Stimulated activated CD4-positive, alpha-beta T cell treated with anti-CD3 and anti-CD28 coated beads, Interleukin-12 subunit alpha, Interleukin-12 subunit beta, amount 100 ng/mL, for 4 hours (primary cell): ENCODE measurements at regions not wholly inside any gene's neighbourhood (a gene's known extent, or its start where the extent isn't known, plus 50 kb on each side); places are given as distances from the start of the nearest gene placed in this dataset.

Experiments
- DNase-seq: peaks from one replicate; pipeline ENCODE4 v3.0.0-alpha.2; 2020

DNA sequence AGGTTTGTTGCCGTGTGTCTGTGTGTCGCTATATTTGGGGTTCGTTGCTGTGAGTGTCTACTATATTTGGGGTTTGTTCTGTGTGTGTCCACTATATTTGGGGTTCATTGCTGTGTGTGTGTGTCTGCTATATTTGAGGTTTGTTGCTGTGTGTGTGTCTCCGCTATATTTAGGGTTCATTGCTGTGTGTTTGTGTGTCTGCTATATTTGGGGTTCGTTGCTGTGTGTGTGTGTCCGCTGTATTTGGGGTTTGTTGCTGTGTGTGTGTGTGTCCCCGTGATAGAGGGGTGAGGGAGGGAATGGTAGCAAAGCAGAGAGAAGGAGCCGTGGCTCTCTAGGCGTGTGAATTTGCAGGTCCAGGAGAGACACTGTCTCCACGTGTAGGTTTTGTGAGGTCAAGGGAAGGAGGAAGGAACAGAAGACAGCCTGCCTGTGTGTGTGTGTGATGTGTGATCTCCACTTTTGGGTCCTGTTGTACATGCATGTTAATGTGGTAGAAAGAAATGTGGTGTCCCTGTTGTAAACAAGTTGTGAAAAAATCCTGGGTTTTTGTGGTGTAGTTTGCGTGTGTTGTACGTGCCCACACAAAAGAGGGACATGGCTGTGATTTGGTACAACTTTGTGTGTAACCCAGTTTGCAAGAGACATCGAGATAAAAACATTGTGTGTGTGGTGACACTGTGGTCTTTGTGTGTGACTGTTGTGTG, 56.3 kb upstream of the ECE1 start:
- DNase-seq, result no peak

DNA sequence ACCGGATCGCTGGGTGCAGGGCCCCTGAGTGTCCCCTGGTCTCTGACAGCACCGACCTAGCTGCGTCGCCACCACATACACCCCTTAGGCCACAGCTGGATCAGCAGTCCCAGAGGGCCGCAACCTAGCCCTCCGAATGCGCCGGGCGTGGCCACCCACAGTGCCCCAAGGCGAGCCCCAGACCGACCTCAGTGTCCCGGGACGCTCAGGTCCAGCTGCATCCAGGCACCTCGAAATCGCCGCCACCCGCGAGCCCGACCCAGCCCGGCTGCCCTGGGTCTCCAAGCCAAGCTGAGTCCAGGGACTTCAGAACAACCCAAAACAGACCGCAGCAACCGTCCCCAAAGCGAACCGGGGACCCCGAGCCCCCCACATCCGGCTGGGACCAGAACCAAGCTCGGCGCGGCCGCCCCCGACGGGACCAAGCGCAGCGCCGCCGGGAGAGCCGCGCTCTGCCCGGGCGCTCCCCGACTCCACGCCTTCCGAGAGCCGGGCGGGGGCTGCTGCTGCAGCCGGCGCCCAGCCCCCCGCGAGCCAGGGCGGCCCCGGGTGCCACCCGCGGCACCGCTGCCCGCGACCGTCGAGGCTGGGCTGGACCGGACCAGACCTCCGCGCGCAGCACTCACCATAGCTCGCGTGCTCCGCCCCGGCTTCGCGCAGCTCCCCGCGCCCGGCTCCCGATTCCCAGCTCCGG, 54.6 kb upstream of the ECE1 start:
- no peak for DNase-seq

DNA sequence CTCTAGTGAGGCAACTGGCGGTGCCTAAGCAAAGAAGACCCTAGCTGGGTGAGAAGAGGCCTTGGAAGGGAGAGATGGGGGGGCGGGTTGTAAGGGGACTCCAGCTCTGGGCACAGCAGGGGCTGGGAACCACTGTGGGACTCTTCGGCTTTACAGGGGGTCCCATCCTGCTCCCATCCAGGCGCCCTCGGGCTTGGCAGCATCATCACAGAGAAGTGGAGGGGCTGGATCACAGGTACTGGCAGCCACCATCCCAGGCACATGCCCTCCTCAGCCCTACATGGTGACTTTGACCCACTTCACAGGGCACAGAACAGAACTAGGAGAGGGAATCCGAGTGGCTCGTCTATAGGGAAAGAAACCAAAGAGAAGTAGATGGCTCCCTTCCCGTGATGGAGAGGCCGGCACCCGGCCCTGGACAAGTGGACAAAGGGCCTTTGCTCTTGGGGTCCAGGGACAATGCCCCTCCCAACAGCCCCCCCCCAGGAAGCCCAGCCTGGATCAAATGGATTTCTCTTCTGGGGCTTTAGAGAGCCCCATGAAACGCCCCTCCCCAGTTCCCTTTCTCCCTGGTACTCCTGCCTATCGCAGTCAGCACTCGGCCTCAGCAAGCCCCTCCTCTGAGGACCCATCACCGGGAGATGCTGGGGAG, 54.0 kb upstream of the ECE1 start:
- no peak for DNase-seq

DNA sequence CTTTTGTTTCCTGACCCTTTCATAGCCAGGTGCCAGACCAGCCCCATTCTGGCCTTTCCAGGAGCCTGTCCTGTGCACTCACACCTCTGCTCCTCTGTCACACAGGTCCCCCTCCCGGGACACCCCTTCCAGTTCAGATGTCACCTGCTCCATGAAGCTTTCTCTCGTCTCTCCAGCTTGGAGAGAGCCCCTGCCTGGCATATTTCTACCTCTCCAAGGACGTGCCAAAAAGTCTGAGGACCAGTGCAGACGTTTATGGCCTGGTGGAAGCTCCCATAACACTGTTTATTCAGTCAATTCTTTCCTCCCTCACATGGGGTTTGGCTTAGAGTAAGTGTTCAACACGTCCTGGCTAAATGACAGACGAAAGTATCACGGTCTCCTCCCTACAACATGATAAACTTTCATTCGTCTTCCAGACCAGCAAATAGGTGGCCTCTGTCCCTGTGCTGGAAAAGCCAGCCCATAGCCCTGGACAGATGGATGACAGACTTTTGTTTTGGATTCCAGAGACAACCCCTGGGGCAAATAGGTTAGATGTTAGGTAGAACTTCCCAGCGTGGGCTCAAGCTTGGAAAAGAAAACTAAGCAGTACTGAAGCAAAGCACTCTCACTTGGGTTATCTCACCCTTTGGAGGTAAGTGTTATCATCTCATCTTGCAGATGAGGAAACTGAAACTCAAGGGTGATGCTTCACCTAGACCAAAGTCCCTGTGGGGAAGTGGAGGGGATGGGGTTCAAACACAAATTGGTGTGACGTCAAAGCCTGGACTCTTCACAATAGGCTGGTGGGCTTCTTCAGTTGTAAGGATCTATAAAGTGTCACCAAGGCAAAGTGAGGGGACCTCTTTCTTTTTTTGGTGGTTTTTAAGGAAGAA, 52.9 kb upstream of the ECE1 start:
- no peak for DNase-seq

DNA sequence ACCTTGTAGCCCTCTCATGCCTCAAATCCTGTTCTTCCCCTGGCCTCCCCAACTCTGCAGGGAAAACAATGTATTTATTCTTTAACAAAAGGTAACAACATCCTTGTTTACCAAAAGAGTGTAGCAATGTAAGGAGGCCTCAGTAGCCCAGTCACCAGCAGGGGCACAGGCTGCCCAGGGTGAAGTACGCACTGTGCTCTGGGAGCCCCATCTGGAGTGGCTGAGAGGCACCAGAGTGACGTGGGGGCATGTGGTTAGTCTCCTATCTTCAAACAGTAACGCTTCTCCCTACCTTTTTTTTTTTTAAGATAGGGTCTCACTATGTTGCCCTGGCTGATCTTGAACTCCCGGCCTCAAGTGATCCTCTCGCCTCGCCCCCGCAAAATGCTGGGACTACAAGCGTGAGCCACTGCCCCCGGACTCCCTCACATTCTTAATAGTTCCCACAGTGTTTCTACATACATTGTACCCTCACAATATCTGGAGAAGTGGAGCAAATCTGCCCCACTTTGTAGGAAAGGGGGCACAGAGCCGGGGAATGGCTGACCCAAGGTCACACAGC, 51.3 kb upstream of the ECE1 start:
- no peak for DNase-seq

DNA sequence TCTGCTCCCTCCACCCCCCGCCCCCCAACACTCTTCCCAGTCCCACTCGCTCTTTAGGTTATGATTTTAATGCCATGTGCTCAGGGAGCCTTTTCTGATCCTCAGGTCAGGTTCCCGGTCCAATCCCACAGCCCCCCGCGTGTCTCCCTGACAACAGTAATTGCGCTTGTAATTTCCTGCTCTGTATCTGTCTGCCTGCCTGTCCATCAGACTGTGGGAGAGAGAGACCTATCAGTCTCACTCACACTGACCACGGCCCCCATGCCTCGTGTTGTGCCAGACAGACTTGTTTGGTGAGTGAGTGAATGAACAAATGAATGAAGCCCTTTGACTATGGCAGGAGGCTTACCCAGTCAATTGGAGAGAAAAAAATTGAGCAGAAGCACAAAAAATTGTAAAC, 50.8 kb upstream of the ECE1 start:
- DNase-seq, result no peak

DNA sequence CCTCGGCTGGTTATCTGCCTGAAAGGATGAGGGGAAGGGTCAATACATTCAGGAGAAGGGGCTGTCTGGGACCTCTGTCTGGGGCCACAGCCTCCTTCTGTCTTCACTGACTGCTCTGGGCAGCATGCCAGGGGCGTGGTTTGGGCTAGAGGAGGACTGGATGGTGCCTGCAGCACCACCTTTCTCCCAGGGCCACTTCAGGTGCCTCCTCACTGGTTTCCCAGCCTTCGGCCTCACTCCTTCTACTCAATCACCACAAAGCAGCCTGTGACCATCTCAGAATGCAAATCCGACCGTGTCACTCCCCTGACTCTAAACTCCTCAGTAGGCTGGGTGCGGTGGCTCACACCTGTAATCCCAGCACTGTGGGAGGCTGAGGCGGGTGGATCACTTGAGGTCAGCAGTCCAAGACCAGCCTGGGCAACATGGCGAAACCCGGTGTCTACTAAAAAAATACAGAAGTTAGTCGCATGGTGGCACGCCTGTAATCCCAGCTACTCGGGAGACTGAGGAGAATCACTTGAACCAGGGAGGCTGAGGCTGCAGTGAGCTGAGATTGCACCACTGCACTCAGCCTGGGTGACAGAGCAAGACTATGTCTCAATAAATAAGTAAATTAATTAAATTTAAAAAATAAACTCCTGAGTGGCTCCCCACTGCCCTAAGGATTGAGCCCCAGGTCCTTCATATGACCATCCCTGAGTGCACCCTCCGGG, 50.1 kb upstream of the ECE1 start:
- no peak for DNase-seq
